GM23248 (cell line): ENCODE measurements at regions not wholly inside any gene's neighbourhood (a gene's known extent, or its start where the extent isn't known, plus 50 kb on each side); places are given as distances from the start of the nearest gene placed in this dataset.

Source experiments
- DNase-seq: peaks from one replicate; pipeline ENCODE4 v3.0.0-alpha.2; 2015
- H2AFZ ChIP-seq: fragments of 200-600 bp; sonication (generic); 2 replicates; pipeline ENCODE4 v1.6.1; 2016; ENCODE audit warnings: antibody characterized with exemption
- H3F3A ChIP-seq: fragments of 200-600 bp; sonication (generic); 2 replicates; pipeline ENCODE4 v1.6.1; 2016; ENCODE audit warnings: mild to moderate bottlenecking, antibody characterized with exemption, mixed run types; ENCODE audit not compliant: insufficient read depth
- H3K27ac ChIP-seq: fragments of 200-600 bp; sonication (generic); 2 replicates; pipeline ENCODE4 v1.5.1; 2016; ENCODE audit warnings: mild to moderate bottlenecking
- H3K27me3 ChIP-seq: fragments of 200-600 bp; sonication (generic); replicated peaks from 2 replicates; pipeline ENCODE4 v1.6.1; 2016; ENCODE audit warnings: mild to moderate bottlenecking; ENCODE audit not compliant: insufficient read depth
- H3K36me3 ChIP-seq: fragments of 200-600 bp; sonication (generic); 2 replicates; pipeline ENCODE4 v1.6.1; 2016; ENCODE audit warnings: low read depth, mild to moderate bottlenecking
- H3K4me1 ChIP-seq: fragments of 200-600 bp; sonication (generic); 2 replicates; pipeline ENCODE4 v1.6.1; 2016; ENCODE audit warnings: mild to moderate bottlenecking; ENCODE audit not compliant: insufficient read depth
- H3K4me2 ChIP-seq: fragments of 200-600 bp; sonication (generic); one replicate; pipeline ENCODE4 v1.6.1; 2016; ENCODE audit warnings: mild to moderate bottlenecking; ENCODE audit not compliant: unreplicated experiment
- H3K4me3 ChIP-seq: fragments of 200-600 bp; sonication (generic); 2 replicates; pipeline ENCODE4 v1.5.1; 2016; ENCODE audit warnings: mild to moderate bottlenecking
- H3K79me2 ChIP-seq: fragments of 200-600 bp; sonication (generic); 2 replicates; pipeline ENCODE4 v1.6.1; 2016; ENCODE audit warnings: mild to moderate bottlenecking; ENCODE audit not compliant: insufficient read depth
- H3K9ac ChIP-seq: fragments of 200-600 bp; sonication (generic); 2 replicates; pipeline ENCODE4 v1.6.1; 2016; ENCODE audit warnings: mild to moderate bottlenecking
- H3K9me2 ChIP-seq: fragments of 200-600 bp; sonication (generic); 2 replicates; pipeline ENCODE4 v1.6.1; 2016; ENCODE audit warnings: mixed run types, mild to moderate bottlenecking, moderate library complexity; ENCODE audit not compliant: insufficient read depth
- H3K9me3 ChIP-seq: fragments of 200-600 bp; sonication (generic); one replicate; pipeline ENCODE4 v1.6.1; 2017; ENCODE audit warnings: low read depth
- H4K20me1 ChIP-seq: fragments of 200-600 bp; sonication (generic); 2 replicates; pipeline ENCODE4 v1.6.0; 2016; ENCODE audit not compliant: insufficient read depth
- EZH2 ChIP-seq: fragments of 200-600 bp; sonication (generic); IDR thresholded peaks from 2 replicates; pipeline ENCODE4 v1.6.1; 2018; ENCODE audit warnings: antibody characterized with exemption, mild to moderate bottlenecking; ENCODE audit not compliant: insufficient read depth, poor library complexity, severe bottlenecking
- EZH2phosphoT487 ChIP-seq: fragments of 200-600 bp; sonication (generic); IDR thresholded peaks from 2 replicates; pipeline ENCODE4 v1.6.1; 2018; ENCODE audit warnings: antibody characterized with exemption, moderate library complexity, mild to moderate bottlenecking, low read depth; ENCODE audit not compliant: insufficient read depth
- WGBS, 2 experiments: methylation state at CpG; one replicate each; pipeline ENCODE4 v1.1.6; 2015 to 2017; ENCODE audit warnings: low lambda C conversion rate in 2 of 2, low coverage in 1 of 2; ENCODE audit errors: missing lambda C conversion rate in 2 of 2; 5-methylcytosine and 5-hydroxymethylcytosine counted together
- in situ Hi-C: fragments of 300-500 bp; cut with MboI; formaldehyde crosslinking; loops from 2 replicates; pipeline ENCODE4 v1.15.0; 2020

DNA sequence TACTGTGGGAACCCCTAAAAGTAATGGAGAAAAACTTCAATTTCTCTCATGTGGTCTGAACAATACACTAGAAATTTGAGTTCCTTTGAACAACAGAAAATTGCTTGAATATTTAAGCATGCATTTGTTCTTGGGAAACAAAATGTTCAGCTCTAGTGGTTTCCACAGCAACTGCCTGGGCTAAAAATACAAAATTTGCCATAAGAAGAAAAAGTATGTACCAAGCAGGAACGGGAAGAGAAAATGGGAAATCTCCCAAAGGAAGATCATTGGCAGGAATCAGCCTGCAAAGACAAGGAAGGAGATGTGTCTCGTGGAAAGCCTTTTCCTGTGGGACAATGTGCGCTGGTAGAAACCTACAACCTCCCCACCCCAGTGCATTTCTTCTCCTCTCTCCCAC is 119.0 kb upstream of the DPT start:
- H4K20me1 ChIP-seq: no peaks in the 10 kb centered on the region
- TF ChIP-seq EZH2phosphoT487: no peak
- TF ChIP-seq EZH2: no peak
- 40 to 43% methylated on average over 3 of the region's 3 CpGs for WGBS, 2 experiments
- H2AFZ ChIP-seq: no peak overlapping the region
- in situ Hi-C loops: no loop called here
- peaks cover 3% of the 10 kb centered on the region; the same call in 1 of the 2 replicates for H3K27me3 ChIP-seq
- no peaks in the 10 kb centered on the region for H3K79me2 ChIP-seq
- H3K9me2 ChIP-seq: no peaks in the 10 kb centered on the region
- H3K4me2 ChIP-seq: no peak overlapping the region
- H3K9me3 ChIP-seq: peaks cover 4% of the 10 kb centered on the region
- no peak overlapping the region for H3K4me3 ChIP-seq
- no peaks in the 10 kb centered on the region for H3K4me1 ChIP-seq
- H3K27ac ChIP-seq: no peak overlapping the region
- H3K36me3 ChIP-seq: no peaks in the 10 kb centered on the region
- no peak for DNase-seq
- H3K9ac ChIP-seq: no peak overlapping the region
- no peaks in the 10 kb centered on the region for H3F3A ChIP-seq

DNA sequence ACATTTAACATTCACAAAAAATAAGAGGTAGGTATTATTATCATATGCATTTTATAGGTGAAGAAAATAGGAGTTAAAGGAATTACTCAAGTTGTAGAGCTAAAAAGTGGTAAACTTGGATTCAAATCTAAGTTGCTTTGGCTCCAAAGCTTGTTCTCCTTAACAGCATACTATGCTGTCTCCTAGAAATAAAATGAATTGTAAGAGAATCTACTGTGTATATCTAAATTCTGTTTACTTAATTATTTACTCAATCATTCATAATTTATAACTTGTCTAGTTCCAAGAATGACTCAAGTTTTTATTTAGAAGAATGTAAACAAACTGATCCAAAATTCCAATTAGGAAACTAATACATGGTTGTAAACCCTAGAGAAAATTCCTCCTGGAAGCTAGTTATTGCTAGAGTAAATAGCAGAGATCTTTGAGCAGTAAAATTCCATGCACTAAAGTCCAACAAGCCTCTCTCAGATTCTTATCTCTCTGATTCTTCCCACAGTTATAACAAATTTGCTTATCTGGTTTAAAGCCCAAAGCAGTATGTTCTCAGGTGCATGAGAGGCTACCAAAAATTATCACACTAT is 132.5 kb upstream of the DPT start:
- Histone ChIP-seq H3K36me3 (no peaks in the 10 kb centered on the region), H3K27ac (no peak overlapping the region), H3K79me2 (no peaks in the 10 kb centered on the region), H3K4me1 (no peaks in the 10 kb centered on the region), H3K9me3 (no peaks in the 10 kb centered on the region), H4K20me1 (no peaks in the 10 kb centered on the region), H3K9ac (no peak overlapping the region), H3K27me3 (no peaks in the 10 kb centered on the region), H3K4me2 (no peak overlapping the region), H3K9me2 (no peaks in the 10 kb centered on the region), H3K4me3 (no peak overlapping the region), H2AFZ (no peak overlapping the region), H3F3A (no peaks in the 10 kb centered on the region)
- TF ChIP-seq EZH2 (no peak), EZH2phosphoT487 (no peak)
- in situ Hi-C loops: no loop called here
- DNase-seq: no peak

DNA sequence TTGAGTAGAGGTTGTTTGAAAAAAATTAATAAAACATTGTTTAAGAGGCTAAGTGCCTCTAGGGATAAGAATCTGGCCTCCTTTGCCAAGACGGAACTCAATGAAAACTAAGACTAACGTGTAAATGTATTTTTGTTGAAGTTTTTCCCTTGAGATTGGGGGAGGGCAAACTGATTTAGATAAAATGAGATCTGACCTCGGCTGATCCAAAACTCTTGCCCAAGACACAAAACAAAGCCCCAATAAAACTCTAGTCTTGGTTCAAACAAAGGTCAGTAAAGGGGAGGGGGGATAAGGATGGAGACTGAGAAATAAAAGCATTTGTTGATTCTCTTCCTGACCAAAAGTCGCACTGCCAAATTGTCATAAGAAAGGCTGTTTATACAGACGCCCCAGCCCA is 134.8 kb upstream of the DPT start:
- no peak for DNase-seq
- Histone ChIP-seq H3K4me3 (no peak overlapping the region), H3K4me1 (no peaks in the 10 kb centered on the region), H4K20me1 (no peaks in the 10 kb centered on the region), H2AFZ (no peak overlapping the region), H3K36me3 (no peaks in the 10 kb centered on the region), H3K9me3 (no peaks in the 10 kb centered on the region), H3K27ac (no peak overlapping the region), H3K9me2 (no peaks in the 10 kb centered on the region), H3K27me3 (no peaks in the 10 kb centered on the region), H3K79me2 (no peaks in the 10 kb centered on the region), H3K9ac (no peak overlapping the region), H3K4me2 (no peak overlapping the region), H3F3A (no peaks in the 10 kb centered on the region)
- TF ChIP-seq EZH2 (no peak), EZH2phosphoT487 (no peak)
- in situ Hi-C loops: no loop called here
- WGBS, 2 experiments: 32 to 38% methylated on average over 5 of the region's 5 CpGs

DNA sequence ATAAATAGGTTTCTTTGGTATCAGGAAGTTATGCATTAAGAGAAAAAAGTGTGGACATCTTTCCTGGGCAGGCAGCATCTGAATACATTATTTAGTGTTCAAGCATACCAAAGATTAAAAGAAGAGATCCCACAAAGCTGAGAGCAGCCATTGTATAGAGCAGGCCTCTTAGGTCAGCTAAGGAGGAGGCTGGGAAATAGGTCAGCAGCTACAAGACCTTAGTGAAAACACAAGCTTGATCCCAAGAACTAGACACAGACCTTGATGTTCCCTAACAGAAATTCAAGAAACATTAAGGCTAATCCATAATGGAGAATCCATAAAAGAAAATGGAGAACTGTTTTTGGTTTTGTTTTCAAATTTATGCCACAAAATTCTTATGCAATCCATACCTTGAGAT is 135.3 kb upstream of the DPT start:
- Histone ChIP-seq H3K9ac (no peak overlapping the region), H3K4me3 (no peak overlapping the region), H3K79me2 (no peaks in the 10 kb centered on the region), H4K20me1 (no peaks in the 10 kb centered on the region), H3K27ac (no peak overlapping the region), H3K9me2 (no peaks in the 10 kb centered on the region), H3K36me3 (no peaks in the 10 kb centered on the region), H3F3A (no peaks in the 10 kb centered on the region), H2AFZ (no peak overlapping the region), H3K27me3 (no peaks in the 10 kb centered on the region), H3K9me3 (no peaks in the 10 kb centered on the region), H3K4me1 (no peaks in the 10 kb centered on the region), H3K4me2 (no peak overlapping the region)
- in situ Hi-C loops: no loop called here
- no peak for DNase-seq
- TF ChIP-seq EZH2 (no peak), EZH2phosphoT487 (no peak)

DNA sequence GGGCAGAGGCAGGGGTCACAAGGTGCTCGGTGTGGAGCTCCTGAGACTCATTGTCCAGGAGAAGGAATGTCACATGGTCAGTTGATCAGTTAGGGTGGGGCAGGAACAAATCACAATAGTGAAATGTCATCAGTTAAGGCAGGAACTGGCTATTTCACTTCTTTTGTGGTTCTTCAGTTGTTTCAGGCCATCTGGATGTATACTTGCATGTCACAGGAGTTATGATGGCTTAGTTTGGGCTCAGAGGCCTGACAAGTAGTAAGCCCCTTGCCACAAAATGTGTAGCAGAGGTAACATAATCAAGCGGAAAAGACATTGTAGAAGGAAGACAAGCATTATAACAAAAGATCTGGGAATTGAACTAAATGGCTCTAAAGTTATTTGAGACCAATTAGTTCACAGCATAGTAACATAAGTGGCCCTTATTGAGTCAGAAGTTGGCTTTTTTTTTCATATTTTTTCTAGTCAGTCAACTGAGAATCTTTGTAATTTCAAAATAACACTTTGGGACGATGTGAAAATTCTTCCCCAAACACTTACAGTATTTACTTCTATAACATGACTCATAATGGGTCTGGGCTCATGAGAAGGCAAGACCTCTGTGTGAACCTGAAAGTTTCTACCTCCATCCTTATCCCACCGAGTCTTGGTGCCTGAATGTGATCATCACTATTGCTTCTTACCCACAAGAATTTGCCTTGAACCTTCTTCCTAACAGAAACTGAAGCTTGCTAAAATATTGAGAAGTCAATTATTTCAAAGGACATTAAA is 137.0 kb upstream of the DPT start:
- Histone ChIP-seq H2AFZ (no peak overlapping the region), H4K20me1 (no peaks in the 10 kb centered on the region), H3K27ac (no peak overlapping the region), H3K4me3 (no peak overlapping the region), H3K4me1 (no peaks in the 10 kb centered on the region), H3K4me2 (no peak overlapping the region), H3K9me3 (no peaks in the 10 kb centered on the region), H3F3A (no peaks in the 10 kb centered on the region), H3K9me2 (no peaks in the 10 kb centered on the region), H3K27me3 (no peaks in the 10 kb centered on the region), H3K36me3 (no peaks in the 10 kb centered on the region), H3K9ac (no peak overlapping the region), H3K79me2 (no peaks in the 10 kb centered on the region)
- DNase-seq: no peak
- TF ChIP-seq EZH2phosphoT487: no peak
- TF ChIP-seq EZH2: no peak
- in situ Hi-C loops: no loop called here
- 42 to 50% methylated on average over 4 of the region's 4 CpGs for WGBS, 2 experiments
